Smooth muscle cell (in vitro differentiated cells): ENCODE measurements at regions not wholly inside any gene's neighbourhood (a gene's known extent, or its start where the extent isn't known, plus 50 kb on each side); places are given as distances from the start of the nearest gene placed in this dataset.
A peak's percentile ranks its signal among the peaks of the same experiment; 100 is the strongest.

Experiments used
- DNase-seq: peaks from one replicate; lab custom pipeline; 2025; ENCODE audit not compliant: unreplicated experiment; lab: John Stamatoyannopoulos, UW
- H2AFZ ChIP-seq: fragments of 200-600 bp; sonication (generic); 2 replicates; pipeline ENCODE4 v1.6.0; 2016; ENCODE audit warnings: antibody characterized with exemption, low read depth, mild to moderate bottlenecking
- H3F3A ChIP-seq: fragments of 200-600 bp; sonication (generic); 2 replicates; pipeline ENCODE4 v1.6.0; 2017; ENCODE audit warnings: antibody characterized with exemption, low read depth
- H3K27ac ChIP-seq: fragments of 200-600 bp; sonication (generic); 2 replicates; pipeline ENCODE4 v1.5.1; 2016; ENCODE audit warnings: low read depth, mild to moderate bottlenecking
- H3K27me3 ChIP-seq: fragments of 200-600 bp; sonication (generic); 2 replicates; pipeline ENCODE4 v1.6.1; 2016; ENCODE audit warnings: low read depth, mild to moderate bottlenecking
- H3K36me3 ChIP-seq: fragments of 200-600 bp; sonication (generic); 2 replicates; pipeline ENCODE4 v1.5.1; 2016; ENCODE audit warnings: low read depth
- H3K4me1 ChIP-seq: fragments of 200-600 bp; sonication (generic); 2 replicates; pipeline ENCODE4 v1.5.1; 2016; ENCODE audit warnings: low read depth
- H3K4me2 ChIP-seq: fragments of 200-600 bp; sonication (generic); 2 replicates; pipeline ENCODE4 v1.6.0; 2016; ENCODE audit warnings: mild to moderate bottlenecking
- H3K4me3 ChIP-seq: fragments of 200-600 bp; sonication (generic); 2 replicates; pipeline ENCODE4 v1.5.1; 2016; ENCODE audit warnings: mild to moderate bottlenecking
- H3K79me2 ChIP-seq: fragments of 200-600 bp; sonication (generic); 2 replicates; pipeline ENCODE4 v1.6.0; 2016; ENCODE audit warnings: low read depth, mild to moderate bottlenecking
- H3K9ac ChIP-seq: fragments of 200-600 bp; sonication (generic); 2 replicates; pipeline ENCODE4 v1.6.0; 2016; ENCODE audit warnings: low read depth
- H3K9me3 ChIP-seq: fragments of 200-600 bp; sonication (generic); replicated peaks from 2 replicates; pipeline ENCODE4 v1.5.1; 2016; ENCODE audit warnings: low read depth
- H4K20me1 ChIP-seq: fragments of 200-600 bp; sonication (generic); 2 replicates; pipeline ENCODE4 v1.6.0; 2016; ENCODE audit warnings: low read depth
- WGBS: methylation state at CpG from one replicate; pipeline ENCODE4 v1.1.7; 2016; ENCODE audit warnings: low lambda C conversion rate; 5-methylcytosine and 5-hydroxymethylcytosine counted together
- TF ChIP-seq, protein P1 (sequence below): fragments of 200-600 bp; sonication (generic); IDR thresholded peaks from 2 replicates; pipeline ENCODE4 v1.5.1; 2017; ENCODE audit warnings: borderline replicate concordance, mild to moderate bottlenecking, antibody characterized with exemption; ENCODE audit not compliant: insufficient read depth, poor library complexity, severe bottlenecking

DNA sequence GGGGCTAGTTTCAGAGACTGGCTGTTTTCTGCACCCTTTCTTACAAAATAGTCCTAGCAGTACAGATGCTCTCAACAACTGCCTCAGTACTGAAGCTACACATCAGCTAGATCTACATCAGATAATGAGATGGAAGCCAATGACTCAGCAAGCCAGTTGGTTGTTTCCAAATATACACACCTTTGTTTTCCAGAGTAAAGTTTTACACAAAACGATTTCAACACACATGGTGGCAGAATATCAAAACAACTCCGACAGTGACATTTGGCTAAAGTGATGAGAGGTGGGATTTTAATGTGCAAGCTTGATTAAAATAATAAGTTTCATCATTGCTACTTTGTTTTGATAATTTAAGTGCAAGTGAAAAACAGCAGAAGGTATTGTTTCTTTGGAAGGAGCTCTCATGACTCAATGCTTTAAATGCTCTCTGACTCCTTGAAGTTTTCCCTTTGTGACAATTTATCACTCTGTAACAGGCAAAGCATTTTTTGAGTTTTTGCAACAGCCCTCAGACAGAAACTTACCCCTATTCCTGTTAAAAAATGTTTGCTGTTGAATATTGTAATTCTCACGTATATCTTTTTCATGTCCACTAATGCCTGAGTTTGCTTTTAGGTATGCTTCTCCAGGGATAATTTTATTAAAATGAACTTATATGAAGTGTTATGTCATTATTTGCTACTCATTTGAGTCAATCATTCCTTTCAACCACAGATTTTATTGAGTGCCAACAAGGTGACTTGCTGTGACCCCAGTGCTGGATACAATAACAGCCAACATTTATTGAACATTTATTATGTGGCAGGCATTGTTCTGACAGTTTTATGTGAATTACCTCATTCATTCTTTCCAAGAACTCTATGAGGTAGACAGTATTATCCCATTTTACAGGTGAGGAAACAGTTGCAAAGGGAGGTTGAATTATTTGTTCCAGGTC lies 882.0 kb downstream of the TFAP2A start:
- peaks cover 3% of the 10 kb centered on the region for H3K36me3 ChIP-seq
- H3K79me2 ChIP-seq = no peaks in the 10 kb centered on the region
- no peaks in the 10 kb centered on the region for H3F3A ChIP-seq
- peak overlapping the region; percentile 67 for H3K27ac ChIP-seq
- no peaks in the 10 kb centered on the region for H3K4me1 ChIP-seq
- H3K4me3 ChIP-seq = no peak overlapping the region
- WGBS = 69% methylated on average over 3 of the region's 3 CpGs
- no peak for DNase-seq
- no peak overlapping the region for H3K4me2 ChIP-seq
- H3K27me3 ChIP-seq = no peaks in the 10 kb centered on the region
- TF ChIP-seq, protein P1, sequence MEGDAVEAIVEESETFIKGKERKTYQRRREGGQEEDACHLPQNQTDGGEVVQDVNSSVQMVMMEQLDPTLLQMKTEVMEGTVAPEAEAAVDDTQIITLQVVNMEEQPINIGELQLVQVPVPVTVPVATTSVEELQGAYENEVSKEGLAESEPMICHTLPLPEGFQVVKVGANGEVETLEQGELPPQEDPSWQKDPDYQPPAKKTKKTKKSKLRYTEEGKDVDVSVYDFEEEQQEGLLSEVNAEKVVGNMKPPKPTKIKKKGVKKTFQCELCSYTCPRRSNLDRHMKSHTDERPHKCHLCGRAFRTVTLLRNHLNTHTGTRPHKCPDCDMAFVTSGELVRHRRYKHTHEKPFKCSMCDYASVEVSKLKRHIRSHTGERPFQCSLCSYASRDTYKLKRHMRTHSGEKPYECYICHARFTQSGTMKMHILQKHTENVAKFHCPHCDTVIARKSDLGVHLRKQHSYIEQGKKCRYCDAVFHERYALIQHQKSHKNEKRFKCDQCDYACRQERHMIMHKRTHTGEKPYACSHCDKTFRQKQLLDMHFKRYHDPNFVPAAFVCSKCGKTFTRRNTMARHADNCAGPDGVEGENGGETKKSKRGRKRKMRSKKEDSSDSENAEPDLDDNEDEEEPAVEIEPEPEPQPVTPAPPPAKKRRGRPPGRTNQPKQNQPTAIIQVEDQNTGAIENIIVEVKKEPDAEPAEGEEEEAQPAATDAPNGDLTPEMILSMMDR = no peak
- no peak overlapping the region for H3K9ac ChIP-seq
- no peaks in the 10 kb centered on the region for H4K20me1 ChIP-seq
- no peak overlapping the region for H2AFZ ChIP-seq
- H3K9me3 ChIP-seq = peaks cover 3% of the 10 kb centered on the region

DNA sequence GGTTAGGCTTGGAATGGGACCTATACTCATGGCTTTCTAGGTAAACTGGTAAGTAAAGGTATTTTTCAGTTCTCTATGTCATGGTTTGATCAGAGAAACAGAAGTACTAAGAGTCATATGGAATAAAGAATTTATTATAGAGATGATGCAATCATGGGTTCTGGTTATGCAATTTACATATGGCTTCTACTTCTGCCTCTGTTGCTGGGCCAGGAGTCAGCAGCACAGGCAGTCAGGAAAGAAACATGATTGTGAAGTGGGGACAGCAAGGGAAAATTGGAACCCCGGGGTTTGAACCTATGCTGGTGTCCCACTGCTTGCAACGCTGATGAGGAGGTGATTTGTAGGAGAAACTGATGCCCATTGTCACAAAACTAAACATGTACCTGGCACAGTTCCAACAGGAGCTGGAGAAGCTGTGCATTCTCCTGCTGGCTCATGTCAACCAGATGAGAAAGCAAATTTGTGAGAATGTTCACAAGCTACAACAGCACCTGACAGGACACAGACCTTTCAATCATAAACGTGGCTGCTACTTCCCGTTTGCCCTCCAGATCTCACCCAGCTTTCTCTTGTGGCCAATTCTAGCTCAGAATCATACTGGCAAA lies 887.1 kb downstream of the TFAP2A start:
- Histone ChIP-seq H2AFZ (no peak overlapping the region), H3K4me1 (no peaks in the 10 kb centered on the region), H3K36me3 (peaks cover 3% of the 10 kb centered on the region), H3K27me3 (no peaks in the 10 kb centered on the region), H3K79me2 (no peaks in the 10 kb centered on the region), H4K20me1 (no peaks in the 10 kb centered on the region), H3K27ac (no peak overlapping the region), H3F3A (no peaks in the 10 kb centered on the region), H3K9ac (no peak overlapping the region), H3K4me3 (no peak overlapping the region), H3K9me3 (peaks cover 3% of the 10 kb centered on the region), H3K4me2 (no peak overlapping the region)
- TF ChIP-seq, protein P1 = no peak
- no peak for DNase-seq
- WGBS = 78% methylated on average over 4 of the region's 4 CpGs

DNA sequence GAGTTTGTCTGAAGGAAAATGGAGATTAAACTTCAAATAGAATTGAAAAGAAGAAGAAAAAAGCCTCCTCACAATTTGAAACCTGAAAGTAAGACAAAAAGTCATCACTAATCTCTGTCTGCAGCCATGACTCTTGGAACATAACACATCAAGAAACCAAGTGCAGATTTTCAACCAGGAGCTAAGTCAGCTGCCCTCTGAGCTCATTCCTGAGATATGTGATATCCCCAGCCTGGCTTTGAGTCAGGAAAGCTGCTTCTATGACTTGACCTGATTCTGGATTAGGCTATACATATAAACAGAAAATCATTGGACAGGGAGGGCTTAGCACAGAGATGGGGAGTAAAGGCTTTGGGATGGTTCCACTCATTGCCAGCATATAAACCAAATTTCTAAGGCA lies 891.4 kb downstream of the TFAP2A start:
- TF ChIP-seq, protein P1 = no peak
- no peaks in the 10 kb centered on the region for H3F3A ChIP-seq

More for the DNA sequence above, 891.4 kb downstream of the TFAP2A start:
- H3K9me3 ChIP-seq = no peaks in the 10 kb centered on the region
- peak overlapping the region; percentile 43 for H3K4me2 ChIP-seq
- H3K79me2 ChIP-seq = no peaks in the 10 kb centered on the region
- H2AFZ ChIP-seq = peak overlapping the region; percentile 11
- peak overlapping the region; percentile 46 for H3K9ac ChIP-seq
- H3K36me3 ChIP-seq = no peaks in the 10 kb centered on the region
- no peaks in the 10 kb centered on the region for H3K27me3 ChIP-seq
- H4K20me1 ChIP-seq = no peaks in the 10 kb centered on the region
- H3K4me3 ChIP-seq = no peak overlapping the region
- no peak for DNase-seq
- peak overlapping the region; percentile 93 for H3K27ac ChIP-seq
- peaks cover 11% of the 10 kb centered on the region for H3K4me1 ChIP-seq
